ENCODE measurements at regions not wholly inside any gene's neighbourhood (a gene's known extent, or its start where the extent isn't known, plus 50 kb on each side); places are given as distances from the start of the nearest gene placed in this dataset.

DNA sequence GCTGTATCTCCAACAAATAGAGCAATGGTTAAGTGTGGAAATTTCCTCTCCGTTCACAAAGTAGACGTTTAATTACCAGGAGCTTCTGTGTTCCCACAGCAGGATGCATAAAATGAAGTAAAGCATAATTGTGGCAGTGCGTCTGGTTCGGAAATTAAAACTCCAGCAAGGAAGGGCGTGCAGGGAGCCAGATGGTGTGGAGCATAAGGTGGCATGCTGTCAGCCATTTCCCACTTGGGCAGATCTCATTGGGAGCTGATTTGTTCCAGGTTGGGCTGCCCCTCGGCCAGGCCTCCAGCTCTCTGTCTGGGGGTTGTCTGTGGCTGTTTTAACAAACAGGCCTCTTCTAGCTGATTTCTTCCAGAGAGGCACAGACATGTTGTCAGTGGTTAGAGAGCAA lies 182.1 kb upstream of the CLNK start:
- no peak for DNase-seq
- H3K9me3 ChIP-seq (replicated peaks): no peaks in the 10 kb centered on the region
- TF ChIP-seq, protein P1, sequence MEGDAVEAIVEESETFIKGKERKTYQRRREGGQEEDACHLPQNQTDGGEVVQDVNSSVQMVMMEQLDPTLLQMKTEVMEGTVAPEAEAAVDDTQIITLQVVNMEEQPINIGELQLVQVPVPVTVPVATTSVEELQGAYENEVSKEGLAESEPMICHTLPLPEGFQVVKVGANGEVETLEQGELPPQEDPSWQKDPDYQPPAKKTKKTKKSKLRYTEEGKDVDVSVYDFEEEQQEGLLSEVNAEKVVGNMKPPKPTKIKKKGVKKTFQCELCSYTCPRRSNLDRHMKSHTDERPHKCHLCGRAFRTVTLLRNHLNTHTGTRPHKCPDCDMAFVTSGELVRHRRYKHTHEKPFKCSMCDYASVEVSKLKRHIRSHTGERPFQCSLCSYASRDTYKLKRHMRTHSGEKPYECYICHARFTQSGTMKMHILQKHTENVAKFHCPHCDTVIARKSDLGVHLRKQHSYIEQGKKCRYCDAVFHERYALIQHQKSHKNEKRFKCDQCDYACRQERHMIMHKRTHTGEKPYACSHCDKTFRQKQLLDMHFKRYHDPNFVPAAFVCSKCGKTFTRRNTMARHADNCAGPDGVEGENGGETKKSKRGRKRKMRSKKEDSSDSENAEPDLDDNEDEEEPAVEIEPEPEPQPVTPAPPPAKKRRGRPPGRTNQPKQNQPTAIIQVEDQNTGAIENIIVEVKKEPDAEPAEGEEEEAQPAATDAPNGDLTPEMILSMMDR (IDR thresholded peaks at IDR 0.05; ENCODE audit: borderline replicate concordance): no peak
- H3K27ac ChIP-seq (replicated peaks): no peak overlapping the region
- no peaks in the 10 kb centered on the region for H3K36me3 ChIP-seq
- no peaks in the 10 kb centered on the region for H3K27me3 ChIP-seq (ENCODE audit: low read depth)
- no peak overlapping the region for H3K4me3 ChIP-seq
- H3K4me1 ChIP-seq: no peaks in the 10 kb centered on the region
- intact Hi-C loops (cut with micrococcal nuclease): no loop called here

DNA sequence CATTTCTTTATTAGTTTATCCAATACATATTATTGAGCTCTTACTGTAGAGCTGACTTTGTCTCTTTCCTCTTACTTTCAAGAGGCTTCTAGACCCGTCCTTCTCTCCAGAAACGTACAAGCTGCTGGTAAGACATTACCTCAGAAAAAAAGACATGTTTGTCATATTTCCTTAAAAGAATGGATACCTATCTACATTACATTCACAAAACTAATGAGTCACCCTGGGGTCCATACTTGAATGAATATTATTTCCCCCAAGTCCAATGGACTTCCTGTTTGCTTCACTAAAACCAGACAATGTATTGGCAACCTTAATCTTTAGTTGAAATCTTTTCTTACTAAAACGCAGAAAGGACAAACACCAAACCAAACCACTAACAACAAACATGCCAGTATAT lies 176.5 kb upstream of the CLNK start:
- H3K36me3 ChIP-seq: no peaks in the 10 kb centered on the region
- intact Hi-C loops (cut with micrococcal nuclease): no loop called here
- peaks cover 23% of the 10 kb centered on the region for H3K9me3 ChIP-seq (replicated peaks)
- no peaks in the 10 kb centered on the region for H3K4me1 ChIP-seq
- H3K27ac ChIP-seq (replicated peaks): no peak overlapping the region
- TF ChIP-seq, protein P1 (IDR thresholded peaks at IDR 0.05; ENCODE audit: borderline replicate concordance): no peak
- H3K27me3 ChIP-seq (ENCODE audit: low read depth): no peaks in the 10 kb centered on the region
- no peak overlapping the region for H3K4me3 ChIP-seq
- DNase-seq: no peak

DNA sequence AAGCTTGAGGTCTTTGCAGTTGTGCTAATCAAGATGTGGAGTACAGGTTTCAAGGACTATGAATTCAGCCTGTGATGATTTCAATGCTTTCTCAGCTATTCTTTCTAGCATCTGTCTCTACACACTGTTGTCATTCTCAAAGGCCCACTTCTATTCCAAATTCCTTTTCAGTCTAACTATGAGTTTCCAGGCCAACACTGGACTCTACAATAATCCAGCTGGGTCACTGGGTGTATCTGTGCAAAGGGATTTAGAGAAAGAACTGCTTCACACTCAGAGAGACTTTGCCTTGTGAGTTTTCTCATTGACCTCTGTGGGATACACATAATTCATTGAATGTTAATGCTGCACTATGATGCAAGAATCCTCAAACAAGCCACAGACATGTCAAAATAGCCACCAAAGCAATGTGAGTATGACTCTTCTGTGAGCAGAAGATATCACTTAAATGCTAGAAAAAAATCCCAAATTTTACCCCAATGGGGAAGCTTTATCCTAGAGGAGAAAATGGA lies 171.8 kb upstream of the CLNK start:
- peaks cover 13% of the 10 kb centered on the region for H3K27me3 ChIP-seq (ENCODE audit: low read depth)
- no peak for DNase-seq
- H3K9me3 ChIP-seq (replicated peaks): peaks cover 23% of the 10 kb centered on the region
- no peak overlapping the region for H3K4me3 ChIP-seq
- H3K4me1 ChIP-seq: no peaks in the 10 kb centered on the region
- H3K36me3 ChIP-seq: no peaks in the 10 kb centered on the region
- intact Hi-C loops (cut with micrococcal nuclease): no loop called here
- TF ChIP-seq, protein P1 (IDR thresholded peaks at IDR 0.05; ENCODE audit: borderline replicate concordance): no peak
- H3K27ac ChIP-seq (replicated peaks): no peak overlapping the region

DNA sequence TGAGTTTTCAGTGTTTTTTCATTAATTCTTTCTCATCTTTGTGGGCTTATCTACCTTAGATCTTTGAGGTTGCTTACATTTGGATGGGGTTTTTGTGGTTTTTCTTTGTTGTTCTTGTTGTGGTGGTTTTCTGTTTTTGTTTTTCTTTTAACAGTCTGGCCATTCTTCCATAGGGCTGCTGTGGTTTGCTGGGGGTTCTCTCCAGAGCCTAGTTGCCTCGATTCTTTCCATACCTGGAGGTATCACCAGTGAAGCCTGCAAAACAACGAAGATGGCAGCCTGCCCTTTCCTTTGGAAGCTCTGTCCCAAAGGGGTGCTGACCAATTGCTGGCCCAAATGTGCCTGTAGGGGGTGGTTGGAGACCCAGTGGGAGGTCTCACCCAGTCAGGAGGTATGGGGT lies 168.6 kb upstream of the CLNK start:
- DNase-seq: no peak

DNA sequence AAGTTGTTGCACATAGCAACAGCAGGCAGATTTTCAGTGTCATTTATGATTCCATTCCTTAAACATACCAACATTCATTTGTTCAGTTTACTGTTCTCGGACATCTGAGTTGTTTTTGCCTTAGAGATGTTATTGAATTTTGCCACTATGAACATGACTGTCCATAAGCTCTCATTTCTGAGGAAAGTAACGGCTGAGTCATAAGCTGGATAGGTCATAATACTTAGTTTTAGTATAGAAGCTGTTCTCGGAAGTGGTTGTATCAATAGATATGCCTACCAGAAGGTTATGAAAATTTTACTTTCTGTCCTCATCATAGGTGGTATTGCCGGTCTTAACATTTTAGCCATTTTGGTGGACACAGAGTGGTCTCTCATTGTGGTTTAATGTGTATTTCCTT lies 157.1 kb upstream of the CLNK start:
- no peak overlapping the region for H3K4me3 ChIP-seq
- intact Hi-C loops (cut with micrococcal nuclease): no loop called here
- no peaks in the 10 kb centered on the region for H3K9me3 ChIP-seq (replicated peaks)
- H3K4me1 ChIP-seq: no peaks in the 10 kb centered on the region
- no peaks in the 10 kb centered on the region for H3K36me3 ChIP-seq
- H3K27me3 ChIP-seq (ENCODE audit: low read depth): peaks cover 4% of the 10 kb centered on the region
- no peak for DNase-seq
- TF ChIP-seq, protein P1 (IDR thresholded peaks at IDR 0.05; ENCODE audit: borderline replicate concordance): no peak
- no peak overlapping the region for H3K27ac ChIP-seq (replicated peaks)

More for the DNA sequence above, 168.6 kb upstream of the CLNK start:
- Histone ChIP-seq H3K27me3 (ENCODE audit: low read depth) (peaks cover 13% of the 10 kb centered on the region), H3K36me3 (no peaks in the 10 kb centered on the region), H3K4me3 (no peak overlapping the region), H3K27ac (replicated peaks) (no peak overlapping the region), H3K4me1 (no peaks in the 10 kb centered on the region), H3K9me3 (replicated peaks) (peaks cover 16% of the 10 kb centered on the region)
- intact Hi-C loops (cut with micrococcal nuclease): no loop called here
- TF ChIP-seq, protein P1 (IDR thresholded peaks at IDR 0.05; ENCODE audit: borderline replicate concordance): no peak
